ENCODE measurements at regions not wholly inside any gene's neighbourhood (a gene's known extent, or its start where the extent isn't known, plus 50 kb on each side); places are given as distances from the start of the nearest gene placed in this dataset.

- H3K4me3 ChIP-seq (ENCODE audit: low read depth in 1 of 3, low read length in 3 of 3): no peak overlapping the region
- DNase-seq (ENCODE audit: low spot score): no peak
- WGBS: 49% methylated on average over 12 of the region's 12 CpGs
- H3K4me1 ChIP-seq (ENCODE audit: control insufficient read depth in 4 of 4, insufficient read depth in 4 of 4, low read length in 3 of 4): no peaks in the 10 kb centered on the region
- H3K36me3 ChIP-seq (ENCODE audit: control insufficient read depth in 4 of 4, insufficient read depth in 3 of 4, low read depth in 1 of 4, low read length in 3 of 4): no peaks in the 10 kb centered on the region
- H3K9me3 ChIP-seq (ENCODE audit: control insufficient read depth in 4 of 4, low read length in 3 of 4): no peaks in the 10 kb centered on the region
- no peak for TF ChIP-seq REST (IDR thresholded peaks at IDR 0.05)
- no peak for TF ChIP-seq SP1 (IDR thresholded peaks at IDR 0.05)
- no peak for TF ChIP-seq YY1 (IDR thresholded peaks at IDR 0.05)
- TF ChIP-seq CTCF (IDR thresholded peaks at IDR 0.05; ENCODE audit: low read depth, low read length, missing input control): no peak
- no peak for TF ChIP-seq RAD21 (IDR thresholded peaks at IDR 0.05)
- TF ChIP-seq MAX (IDR thresholded peaks at IDR 0.05): no peak
- no peak for TF ChIP-seq NR2F2 (IDR thresholded peaks at IDR 0.05)
- TF ChIP-seq JUND (IDR thresholded peaks at IDR 0.05): no peak
- no peak for TF ChIP-seq EGR1 (IDR thresholded peaks at IDR 0.05; ENCODE audit: low read depth in 2 of 2)
- no peak for TF ChIP-seq FOXA1 (IDR thresholded peaks at IDR 0.05)
- no peak for TF ChIP-seq HNF4A (conservative IDR thresholded peaks at IDR 0.05)
- TF ChIP-seq ATF3 (IDR thresholded peaks at IDR 0.05): no peak
- TF ChIP-seq FOXA2 (IDR thresholded peaks at IDR 0.05): no peak
- TF ChIP-seq RXRA (IDR thresholded peaks at IDR 0.05): no peak
- TF ChIP-seq HNF4G (IDR thresholded peaks at IDR 0.05): no peak
- TF ChIP-seq ZBTB33 (IDR thresholded peaks at IDR 0.05): no peak
- no peak for TF ChIP-seq GABPA (IDR thresholded peaks at IDR 0.05 in 1 of 2, conservative IDR thresholded peaks at IDR 0.05 in 1 of 2)
- no peak for TF ChIP-seq TAF1 (conservative IDR thresholded peaks at IDR 0.05)
- H3K27ac ChIP-seq (ENCODE audit: low read depth in 1 of 2, low read length in 2 of 2): no peak overlapping the region
- no peak overlapping the region for H3K9ac ChIP-seq (ENCODE audit: low read depth in 1 of 2, low read length in 2 of 2)
- H3K27me3 ChIP-seq (ENCODE audit: control insufficient read depth in 4 of 4, insufficient read depth in 4 of 4, low read length in 3 of 4): peaks cover 0 to 12% (median 0%) of the 10 kb centered on the region in 4 donors
Observed at GRCh38 chr16:86730597-86730996, 152.2 kb downstream of the FOXL1 start.

All from liver (tissue), 8 donors.